ENCODE measurements at regions not wholly inside any gene's neighbourhood (a gene's known extent, or its start where the extent isn't known, plus 50 kb on each side); places are given as distances from the start of the nearest gene placed in this dataset.

GRCh38 chr10:78382047-78382446 lies 348.4 kb downstream of the RPS24 start:
- no peak for TF ChIP-seq CTCF (IDR thresholded peaks at IDR 0.05)
- TF ChIP-seq POLR2A (IDR thresholded peaks at IDR 0.05) = no peak

All from right lobe of liver (tissue), 4 donors.